ENCODE measurements at regions not wholly inside any gene's neighbourhood (a gene's known extent, or its start where the extent isn't known, plus 50 kb on each side); places are given as distances from the start of the nearest gene placed in this dataset.
"Not testable (repeated sequence)": the region's sequence is repeated elsewhere in the genome, so short reads cannot be mapped to it uniquely, and the experiment has no call there.

DNA sequence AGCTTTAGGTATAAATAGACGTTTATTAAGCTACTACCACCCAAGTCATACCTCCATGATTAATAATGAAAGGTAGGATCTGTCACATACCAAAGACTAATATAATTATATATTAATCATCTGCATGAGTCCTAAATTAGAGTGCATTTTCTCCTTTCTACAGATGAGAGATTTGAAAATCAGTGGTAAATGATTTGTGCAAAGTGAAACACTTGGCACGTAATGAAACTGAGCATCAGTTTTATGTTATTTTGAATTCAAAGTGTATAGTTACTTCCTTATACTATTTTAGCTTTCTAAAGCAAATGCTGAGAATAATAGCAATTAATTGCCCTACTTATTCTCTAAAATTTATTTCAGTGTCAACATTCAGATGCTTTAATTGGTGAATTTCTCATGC, 615.3 kb downstream of the TRIB2 start:
- TF ChIP-seq, protein P1, sequence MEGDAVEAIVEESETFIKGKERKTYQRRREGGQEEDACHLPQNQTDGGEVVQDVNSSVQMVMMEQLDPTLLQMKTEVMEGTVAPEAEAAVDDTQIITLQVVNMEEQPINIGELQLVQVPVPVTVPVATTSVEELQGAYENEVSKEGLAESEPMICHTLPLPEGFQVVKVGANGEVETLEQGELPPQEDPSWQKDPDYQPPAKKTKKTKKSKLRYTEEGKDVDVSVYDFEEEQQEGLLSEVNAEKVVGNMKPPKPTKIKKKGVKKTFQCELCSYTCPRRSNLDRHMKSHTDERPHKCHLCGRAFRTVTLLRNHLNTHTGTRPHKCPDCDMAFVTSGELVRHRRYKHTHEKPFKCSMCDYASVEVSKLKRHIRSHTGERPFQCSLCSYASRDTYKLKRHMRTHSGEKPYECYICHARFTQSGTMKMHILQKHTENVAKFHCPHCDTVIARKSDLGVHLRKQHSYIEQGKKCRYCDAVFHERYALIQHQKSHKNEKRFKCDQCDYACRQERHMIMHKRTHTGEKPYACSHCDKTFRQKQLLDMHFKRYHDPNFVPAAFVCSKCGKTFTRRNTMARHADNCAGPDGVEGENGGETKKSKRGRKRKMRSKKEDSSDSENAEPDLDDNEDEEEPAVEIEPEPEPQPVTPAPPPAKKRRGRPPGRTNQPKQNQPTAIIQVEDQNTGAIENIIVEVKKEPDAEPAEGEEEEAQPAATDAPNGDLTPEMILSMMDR (conservative IDR thresholded peaks at IDR 0.05): no peak
- Histone ChIP-seq H3K18ac (ENCODE audit: insufficient read length, low read depth, low read length) (no peak overlapping the region), H2BK12ac (ENCODE audit: insufficient read length, low read depth, low read length) (no peak overlapping the region), H4K20me1 (ENCODE audit: control insufficient read depth, insufficient read depth, insufficient read length) (no peaks in the 10 kb centered on the region), H2BK5ac (ENCODE audit: insufficient read length, low read length) (no peak overlapping the region), H4K8ac (replicated peaks; ENCODE audit: insufficient read length, low read depth, low read length) (no peak overlapping the region), H4K91ac (ENCODE audit: insufficient read length, low read depth, low read length) (no peak overlapping the region), H3K27me3 (ENCODE audit: insufficient read depth, low read length) (no peaks in the 10 kb centered on the region), H2AK5ac (ENCODE audit: insufficient read length, low read length) (no peak overlapping the region), H3T11ph (ENCODE audit: low read length) (no peak overlapping the region), H3K9me3 (ENCODE audit: control insufficient read depth, low read depth, low read length) (no peaks in the 10 kb centered on the region), H2BK15ac (ENCODE audit: low read depth, low read length) (no peak overlapping the region), H3K79me1 (ENCODE audit: insufficient read depth, low read depth, low read length, poor library complexity, severe bottlenecking) (no peaks in the 10 kb centered on the region), H3K9ac (ENCODE audit: extremely low read depth, insufficient read length, low read length) (no peak overlapping the region), H3K23me2 (ENCODE audit: insufficient read length, low read depth, low read length, poor library complexity, severe bottlenecking) (no peaks in the 10 kb centered on the region), H2BK20ac (ENCODE audit: low read depth, low read length, poor library complexity, severe bottlenecking) (no peak overlapping the region), H3K27ac (ENCODE audit: insufficient read length, low read depth, low read length) (no peak overlapping the region), H4K5ac (ENCODE audit: insufficient read length, low read depth, low read length) (no peak overlapping the region), H3K79me2 (ENCODE audit: insufficient read depth, low read length) (no peaks in the 10 kb centered on the region), H3K4ac (ENCODE audit: low read depth, low read length) (no peak overlapping the region), H2BK120ac (ENCODE audit: low read depth, low read length, poor library complexity, severe bottlenecking) (no peak overlapping the region), H2AFZ (ENCODE audit: low read length) (no peak overlapping the region), H3K23ac (ENCODE audit: insufficient read length, low read depth, low read length) (no peak overlapping the region), H3K56ac (ENCODE audit: insufficient read length, low read depth, low read length) (no peak overlapping the region), H3K4me2 (ENCODE audit: insufficient read depth, insufficient read length, low read length) (no peak overlapping the region), H3K4me1 (ENCODE audit: insufficient read depth, low read length) (no peaks in the 10 kb centered on the region), H3K14ac (ENCODE audit: insufficient read depth, low read length) (no peak overlapping the region)
- Mint-ChIP-seq H3K9me3 (no peaks in the 10 kb centered on the region), H3K4me3 (no peak overlapping the region), H3K27me3 (ENCODE audit: low read depth) (no peaks in the 10 kb centered on the region; the same call in 1 of the 2 replicates), H3K4me1 (no peaks in the 10 kb centered on the region), H3K36me3 (ENCODE audit: insufficient read depth in 1 of 3, low read depth in 3 of 3) (no peaks in the 10 kb centered on the region), H3K27ac (no peak overlapping the region)
- DNase-seq: no peak
- WGBS (ENCODE audit: extremely low coverage, insufficient read length, low lambda C conversion rate): no CpG with 5 or more reads among the region's 2 CpGs

DNA sequence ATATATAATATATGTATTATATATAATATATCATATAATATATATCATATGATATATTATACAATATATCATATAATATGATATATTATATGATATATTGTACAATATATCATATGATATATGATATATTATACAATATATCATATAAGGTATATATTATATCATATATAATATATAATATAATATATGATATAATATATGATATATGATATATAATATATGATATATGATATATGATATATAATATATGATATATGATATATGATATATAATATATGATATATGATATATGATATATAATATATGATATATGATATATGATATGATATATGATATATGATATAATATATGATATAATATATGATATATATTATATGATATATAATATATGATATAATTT, 617.3 kb downstream of the TRIB2 start:
- not testable (repeated sequence) for H3K27ac ChIP-seq (ENCODE audit: insufficient read length, low read depth, low read length)

More for the DNA sequence above, 617.3 kb downstream of the TRIB2 start:
- H2BK120ac ChIP-seq (ENCODE audit: low read depth, low read length, poor library complexity, severe bottlenecking); H3K9me3 ChIP-seq (ENCODE audit: control insufficient read depth, low read depth, low read length); H3T11ph ChIP-seq (ENCODE audit: low read length); H3K4me3 Mint-ChIP-seq; H2BK15ac ChIP-seq (ENCODE audit: low read depth, low read length); H3K23ac ChIP-seq (ENCODE audit: insufficient read length, low read depth, low read length); H3K4me2 ChIP-seq (ENCODE audit: insufficient read depth, insufficient read length, low read length); H2AFZ ChIP-seq (ENCODE audit: low read length); H3K36me3 Mint-ChIP-seq (ENCODE audit: insufficient read depth in 1 of 3, low read depth in 3 of 3); H2BK5ac ChIP-seq (ENCODE audit: insufficient read length, low read length); H3K27me3 Mint-ChIP-seq (ENCODE audit: low read depth); H3K27me3 ChIP-seq (ENCODE audit: insufficient read depth, low read length); H3K23me2 ChIP-seq (ENCODE audit: insufficient read length, low read depth, low read length, poor library complexity, severe bottlenecking); H4K20me1 ChIP-seq (ENCODE audit: control insufficient read depth, insufficient read depth, insufficient read length); H3K4me1 ChIP-seq (ENCODE audit: insufficient read depth, low read length); H3K18ac ChIP-seq (ENCODE audit: insufficient read length, low read depth, low read length); H3K9me3 Mint-ChIP-seq; H3K4ac ChIP-seq (ENCODE audit: low read depth, low read length); H3K56ac ChIP-seq (ENCODE audit: insufficient read length, low read depth, low read length); H2AK5ac ChIP-seq (ENCODE audit: insufficient read length, low read length); H3K14ac ChIP-seq (ENCODE audit: insufficient read depth, low read length); H4K5ac ChIP-seq (ENCODE audit: insufficient read length, low read depth, low read length); DNase-seq; H3K4me1 Mint-ChIP-seq; H2BK20ac ChIP-seq (ENCODE audit: low read depth, low read length, poor library complexity, severe bottlenecking); H4K8ac ChIP-seq (replicated peaks; ENCODE audit: insufficient read length, low read depth, low read length); H3K27ac Mint-ChIP-seq; H2BK12ac ChIP-seq (ENCODE audit: insufficient read length, low read depth, low read length); H4K91ac ChIP-seq (ENCODE audit: insufficient read length, low read depth, low read length); H3K9ac ChIP-seq (ENCODE audit: extremely low read depth, insufficient read length, low read length); H3K79me2 ChIP-seq (ENCODE audit: insufficient read depth, low read length); H3K79me1 ChIP-seq (ENCODE audit: insufficient read depth, low read depth, low read length, poor library complexity, severe bottlenecking): not testable (repeated sequence)
